ENCODE measurements at regions not wholly inside any gene's neighbourhood (a gene's known extent, or its start where the extent isn't known, plus 50 kb on each side); places are given as distances from the start of the nearest gene placed in this dataset.

DNA sequence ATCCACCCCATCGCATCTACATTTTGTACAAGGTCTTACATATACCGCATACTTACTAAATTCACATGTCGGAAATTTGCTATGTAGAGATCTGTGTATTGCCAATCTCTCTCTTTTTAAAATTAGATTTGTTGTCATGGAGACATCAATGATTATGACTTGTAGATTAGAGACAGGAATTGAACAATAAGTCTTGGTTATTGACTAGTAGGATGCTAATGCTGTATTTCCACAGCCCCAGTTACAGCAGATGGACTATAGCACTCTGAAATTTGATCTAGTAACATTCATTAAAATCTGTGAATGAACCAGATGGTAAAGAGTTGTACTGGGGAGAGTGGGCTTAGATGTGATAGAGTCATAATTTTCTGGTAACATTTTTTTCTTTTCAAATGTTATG lies 805.7 kb downstream of the SLC4A3 start:
- no peak for TF ChIP-seq EZH2 (IDR thresholded peaks at IDR 0.05; ENCODE audit: borderline replicate concordance, low read length)
- TF ChIP-seq, protein P1, sequence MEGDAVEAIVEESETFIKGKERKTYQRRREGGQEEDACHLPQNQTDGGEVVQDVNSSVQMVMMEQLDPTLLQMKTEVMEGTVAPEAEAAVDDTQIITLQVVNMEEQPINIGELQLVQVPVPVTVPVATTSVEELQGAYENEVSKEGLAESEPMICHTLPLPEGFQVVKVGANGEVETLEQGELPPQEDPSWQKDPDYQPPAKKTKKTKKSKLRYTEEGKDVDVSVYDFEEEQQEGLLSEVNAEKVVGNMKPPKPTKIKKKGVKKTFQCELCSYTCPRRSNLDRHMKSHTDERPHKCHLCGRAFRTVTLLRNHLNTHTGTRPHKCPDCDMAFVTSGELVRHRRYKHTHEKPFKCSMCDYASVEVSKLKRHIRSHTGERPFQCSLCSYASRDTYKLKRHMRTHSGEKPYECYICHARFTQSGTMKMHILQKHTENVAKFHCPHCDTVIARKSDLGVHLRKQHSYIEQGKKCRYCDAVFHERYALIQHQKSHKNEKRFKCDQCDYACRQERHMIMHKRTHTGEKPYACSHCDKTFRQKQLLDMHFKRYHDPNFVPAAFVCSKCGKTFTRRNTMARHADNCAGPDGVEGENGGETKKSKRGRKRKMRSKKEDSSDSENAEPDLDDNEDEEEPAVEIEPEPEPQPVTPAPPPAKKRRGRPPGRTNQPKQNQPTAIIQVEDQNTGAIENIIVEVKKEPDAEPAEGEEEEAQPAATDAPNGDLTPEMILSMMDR (IDR thresholded peaks at IDR 0.05; ENCODE audit: low read length), result no peak

All from OCI-LY1 (cell line).